Endothelial cell (in vitro differentiated cells): ENCODE measurements at regions not wholly inside any gene's neighbourhood (a gene's known extent, or its start where the extent isn't known, plus 50 kb on each side); places are given as distances from the start of the nearest gene placed in this dataset.

Experiments
- DNase-seq: peaks from one replicate; pipeline ENCODE4 v3.0.0; 2021; ENCODE audit warnings: low spot score
- H3K27ac Mint-ChIP-seq: one replicate; pipeline ENCODE4 v1.8.0; 2021; ENCODE audit warnings: mixed read lengths, inconsistent platforms; ENCODE audit not compliant: unreplicated experiment
- H3K27me3 Mint-ChIP-seq: one replicate; pipeline ENCODE4 v1.8.0; 2021; ENCODE audit warnings: mild to moderate bottlenecking, moderate library complexity, mixed read lengths, inconsistent platforms; ENCODE audit not compliant: unreplicated experiment
- H3K36me3 Mint-ChIP-seq: one replicate; pipeline ENCODE4 v1.8.0; 2021; ENCODE audit warnings: mild to moderate bottlenecking, low read depth, mixed read lengths, inconsistent platforms; ENCODE audit not compliant: unreplicated experiment
- H3K4me1 Mint-ChIP-seq: one replicate; pipeline ENCODE4 v1.8.0; 2021; ENCODE audit warnings: mild to moderate bottlenecking, mixed read lengths, inconsistent platforms; ENCODE audit not compliant: unreplicated experiment
- H3K4me3 Mint-ChIP-seq: one replicate; pipeline ENCODE4 v1.8.0; 2021; ENCODE audit warnings: mild to moderate bottlenecking, mixed read lengths, inconsistent platforms; ENCODE audit not compliant: unreplicated experiment
- H3K9me3 Mint-ChIP-seq: one replicate; pipeline ENCODE4 v1.8.0; 2021; ENCODE audit warnings: mixed read lengths, inconsistent platforms; ENCODE audit not compliant: unreplicated experiment
- TF ChIP-seq, protein P1 (sequence below): fragments of 200-600 bp; sonication (generic); IDR thresholded peaks from one replicate; pipeline ENCODE4 v1.5.0; 2021; ENCODE audit warnings: antibody characterized with exemption; ENCODE audit not compliant: unreplicated experiment

DNA sequence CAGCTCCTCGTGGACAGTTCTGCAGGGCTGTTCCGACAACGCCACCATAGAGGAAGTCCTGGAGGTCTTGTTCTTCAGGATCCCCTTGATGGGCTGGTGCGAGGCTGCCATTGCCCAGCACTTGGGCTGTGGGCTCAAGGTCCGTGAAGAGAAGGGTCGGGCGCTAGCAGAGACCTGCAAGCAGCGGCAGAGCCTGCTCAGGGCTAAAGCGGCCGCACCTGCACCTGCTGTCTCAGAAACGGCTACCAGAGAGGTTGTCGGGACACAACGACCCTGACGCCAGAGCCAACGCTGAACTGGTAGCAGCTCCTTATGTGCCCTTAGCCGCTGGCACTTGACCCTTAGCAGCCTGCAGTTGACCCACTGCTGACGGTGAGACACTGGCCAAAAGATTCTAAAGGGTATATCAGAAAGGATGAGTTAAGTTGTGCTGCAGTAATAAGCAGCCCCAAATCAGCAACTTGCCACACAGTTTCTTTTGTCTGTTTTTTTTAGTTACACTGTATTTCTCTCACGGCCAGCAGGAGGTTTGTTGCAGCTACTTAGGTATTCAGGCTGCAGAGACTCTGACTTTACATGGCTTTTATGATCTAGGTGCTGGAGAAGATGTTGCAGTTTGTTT is 55.5 kb upstream of the ST6GAL2 start:
- no peaks in the 10 kb centered on the region for H3K9me3 Mint-ChIP-seq
- H3K4me1 Mint-ChIP-seq = no peaks in the 10 kb centered on the region

DNA sequence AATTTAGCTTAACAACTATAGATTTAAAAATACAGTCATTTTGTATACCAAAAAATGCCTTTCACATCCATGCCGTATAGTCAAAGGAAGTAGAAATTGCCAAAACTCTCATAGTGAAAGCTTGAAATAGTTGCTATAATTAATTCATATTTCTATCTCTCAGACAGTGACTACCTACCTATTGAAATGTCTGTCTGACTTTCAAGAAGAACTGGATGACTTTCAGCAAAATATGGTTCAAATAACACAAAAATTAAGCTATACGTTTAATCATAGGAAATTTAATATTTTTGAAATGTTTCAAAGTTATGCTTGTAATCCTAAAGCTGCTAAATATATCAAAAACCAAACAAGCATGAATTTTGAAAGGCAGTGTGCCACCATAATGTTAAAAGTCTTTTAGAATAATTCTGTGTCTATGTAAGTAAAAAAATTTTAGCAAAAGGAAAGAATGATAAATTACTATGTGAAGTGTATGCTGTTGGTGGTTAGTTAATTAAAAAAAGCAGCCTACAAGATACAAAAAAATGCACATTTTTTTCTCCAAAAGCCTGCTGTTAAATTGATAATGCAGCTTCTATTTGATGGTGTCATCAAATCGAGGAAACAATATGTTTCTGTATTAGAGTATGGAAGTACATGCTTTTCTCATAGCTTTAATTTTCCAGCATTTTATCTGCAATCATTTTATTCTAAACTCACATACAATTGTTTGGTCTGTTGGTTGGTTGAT is 57.7 kb upstream of the ST6GAL2 start:
- DNase-seq = no peak
- Mint-ChIP-seq H3K4me3 (no peak overlapping the region), H3K36me3 (no peaks in the 10 kb centered on the region), H3K27ac (no peak overlapping the region), H3K9me3 (no peaks in the 10 kb centered on the region), H3K4me1 (no peaks in the 10 kb centered on the region), H3K27me3 (no peaks in the 10 kb centered on the region)
- TF ChIP-seq, protein P1, sequence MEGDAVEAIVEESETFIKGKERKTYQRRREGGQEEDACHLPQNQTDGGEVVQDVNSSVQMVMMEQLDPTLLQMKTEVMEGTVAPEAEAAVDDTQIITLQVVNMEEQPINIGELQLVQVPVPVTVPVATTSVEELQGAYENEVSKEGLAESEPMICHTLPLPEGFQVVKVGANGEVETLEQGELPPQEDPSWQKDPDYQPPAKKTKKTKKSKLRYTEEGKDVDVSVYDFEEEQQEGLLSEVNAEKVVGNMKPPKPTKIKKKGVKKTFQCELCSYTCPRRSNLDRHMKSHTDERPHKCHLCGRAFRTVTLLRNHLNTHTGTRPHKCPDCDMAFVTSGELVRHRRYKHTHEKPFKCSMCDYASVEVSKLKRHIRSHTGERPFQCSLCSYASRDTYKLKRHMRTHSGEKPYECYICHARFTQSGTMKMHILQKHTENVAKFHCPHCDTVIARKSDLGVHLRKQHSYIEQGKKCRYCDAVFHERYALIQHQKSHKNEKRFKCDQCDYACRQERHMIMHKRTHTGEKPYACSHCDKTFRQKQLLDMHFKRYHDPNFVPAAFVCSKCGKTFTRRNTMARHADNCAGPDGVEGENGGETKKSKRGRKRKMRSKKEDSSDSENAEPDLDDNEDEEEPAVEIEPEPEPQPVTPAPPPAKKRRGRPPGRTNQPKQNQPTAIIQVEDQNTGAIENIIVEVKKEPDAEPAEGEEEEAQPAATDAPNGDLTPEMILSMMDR = no peak

More for the DNA sequence above, 55.5 kb upstream of the ST6GAL2 start:
- no peak overlapping the region for H3K4me3 Mint-ChIP-seq
- TF ChIP-seq, protein P1 = no peak
- H3K36me3 Mint-ChIP-seq = no peaks in the 10 kb centered on the region
- no peaks in the 10 kb centered on the region for H3K27me3 Mint-ChIP-seq
- H3K27ac Mint-ChIP-seq = no peak overlapping the region
- DNase-seq = no peak

DNA sequence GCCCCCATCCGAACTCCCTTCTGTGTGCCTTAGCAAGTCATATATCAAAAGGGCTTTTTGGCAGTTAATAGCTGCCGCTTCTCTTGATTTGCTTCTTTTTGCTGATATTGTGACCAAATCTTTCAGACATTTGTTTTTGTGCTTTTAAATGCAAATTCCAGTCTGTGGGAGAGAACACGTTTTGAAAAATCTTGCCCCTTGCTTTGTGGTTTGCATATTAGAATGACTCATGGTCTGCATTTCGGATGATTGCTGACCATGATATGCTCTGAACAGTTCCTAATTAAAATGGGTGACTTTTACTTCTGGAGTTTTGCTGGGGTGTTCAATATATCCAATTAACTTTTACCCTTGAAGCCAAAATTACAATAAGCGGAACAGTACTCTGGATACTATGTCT is 58.2 kb upstream of the ST6GAL2 start:
- Mint-ChIP-seq H3K9me3 (no peaks in the 10 kb centered on the region), H3K36me3 (no peaks in the 10 kb centered on the region), H3K27ac (no peak overlapping the region), H3K4me3 (no peak overlapping the region), H3K27me3 (no peaks in the 10 kb centered on the region), H3K4me1 (no peaks in the 10 kb centered on the region)
- no peak for DNase-seq
- TF ChIP-seq, protein P1 = no peak

DNA sequence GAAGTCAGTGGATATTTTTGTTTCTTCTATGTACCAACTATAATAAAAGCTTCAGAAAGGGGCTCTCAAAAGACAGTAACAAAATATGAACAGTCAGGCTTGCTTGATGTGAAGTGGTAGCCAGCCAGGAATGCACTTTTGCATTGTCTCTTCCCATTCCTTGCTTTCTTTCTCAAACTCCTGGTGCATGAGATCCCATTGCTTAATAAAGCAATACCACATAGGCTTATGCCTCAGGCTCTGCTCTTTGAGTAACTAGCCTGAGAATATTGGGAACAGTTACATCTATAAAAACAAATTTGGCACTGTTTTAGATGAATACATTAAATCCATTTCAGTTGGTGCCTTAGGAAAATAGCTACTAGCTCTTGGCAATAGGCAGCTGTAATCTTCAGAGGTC is 62.6 kb upstream of the ST6GAL2 start:
- H3K27ac Mint-ChIP-seq = no peak overlapping the region

More for the DNA sequence above, 62.6 kb upstream of the ST6GAL2 start:
- H3K9me3 Mint-ChIP-seq = no peaks in the 10 kb centered on the region
- no peaks in the 10 kb centered on the region for H3K4me1 Mint-ChIP-seq
- no peak overlapping the region for H3K4me3 Mint-ChIP-seq
- TF ChIP-seq, protein P1 = no peak
- no peaks in the 10 kb centered on the region for H3K27me3 Mint-ChIP-seq
- DNase-seq = no peak
- no peaks in the 10 kb centered on the region for H3K36me3 Mint-ChIP-seq
